Loucy (cell line): ENCODE measurements at regions not wholly inside any gene's neighbourhood (a gene's known extent, or its start where the extent isn't known, plus 50 kb on each side); places are given as distances from the start of the nearest gene placed in this dataset.

Source experiments
- CTCF ChIP-seq: fragments of 200-600 bp; sonication (generic); conservative IDR thresholded peaks from 2 replicates; pipeline ENCODE4 v1.5.1; 2014; ENCODE audit warnings: mild to moderate bottlenecking, antibody characterized with exemption, low read length
- EZH2phosphoT487 ChIP-seq: fragments of 200-600 bp; IDR thresholded peaks from 2 replicates; pipeline ENCODE4 v1.6.1; 2018; ENCODE audit warnings: antibody characterized with exemption, mild to moderate bottlenecking, moderate library complexity, borderline replicate concordance

GRCh38 chr15:97730315-97730714 lies 230.2 kb upstream of the ARRDC4 start:
- TF ChIP-seq CTCF (no peak), EZH2phosphoT487 (no peak)
